Activated T-cell treated with anti-CD3 and anti-CD28 coated beads, Interleukin-2, amount 50 U/mL, for 24 hours (primary cell): ENCODE measurements at regions not wholly inside any gene's neighbourhood (a gene's known extent, or its start where the extent isn't known, plus 50 kb on each side); places are given as distances from the start of the nearest gene placed in this dataset.
"Not testable (repeated sequence)": the region's sequence is repeated elsewhere in the genome, so short reads cannot be mapped to it uniquely, and the experiment has no call there.

ENCODE experiments used
- DNase-seq: peaks from one replicate; pipeline ENCODE4 v3.0.0-alpha.2; 2020
- H3K27ac Mint-ChIP-seq: 2 replicates; pipeline ENCODE4 v1.8.0; 2020; ENCODE audit warnings: mild to moderate bottlenecking, mixed read lengths
- H3K27me3 Mint-ChIP-seq: 2 replicates; pipeline ENCODE4 v1.8.0; 2020; ENCODE audit warnings: mixed read lengths
- H3K36me3 Mint-ChIP-seq: 2 replicates; pipeline ENCODE4 v1.8.0; 2020; ENCODE audit warnings: low read depth, mixed read lengths
- H3K4me1 Mint-ChIP-seq: 2 replicates; pipeline ENCODE4 v1.8.0; 2020; ENCODE audit warnings: low read depth, mixed read lengths
- H3K4me3 Mint-ChIP-seq: 2 replicates; pipeline ENCODE4 v1.8.0; 2020; ENCODE audit warnings: mild to moderate bottlenecking, moderate library complexity, mixed read lengths
- H3K9me3 Mint-ChIP-seq: 2 replicates; pipeline ENCODE4 v1.8.0; 2020; ENCODE audit warnings: mixed read lengths

DNA sequence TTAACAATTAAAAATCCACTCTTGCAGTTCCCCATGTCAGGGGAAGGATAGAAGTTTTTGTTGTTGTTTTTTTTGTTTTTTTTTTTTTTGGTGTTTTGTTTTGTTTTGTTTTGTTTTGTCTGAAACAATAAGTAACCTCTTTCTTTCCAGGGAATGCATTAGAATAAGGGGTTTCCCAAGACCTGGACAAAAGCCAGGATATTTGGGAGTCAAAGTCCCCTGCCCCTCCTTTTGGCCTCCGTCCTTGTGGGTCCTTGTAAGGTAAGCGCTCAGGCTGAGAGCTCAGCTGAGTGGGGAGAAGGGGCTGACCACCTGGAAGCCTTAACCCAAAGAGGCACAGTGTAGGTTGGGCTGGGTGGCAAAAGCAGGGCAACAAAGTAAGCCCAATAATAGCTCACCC is 515.4 kb downstream of the SOX6 start:
- Mint-ChIP-seq H3K27me3 (peaks cover 2% of the 10 kb centered on the region), H3K4me3 (no peak overlapping the region), H3K27ac (no peak overlapping the region), H3K36me3 (no peaks in the 10 kb centered on the region), H3K4me1 (no peaks in the 10 kb centered on the region), H3K9me3 (no peaks in the 10 kb centered on the region)
- DNase-seq = no peak

- Mint-ChIP-seq H3K4me3 (no peak overlapping the region), H3K36me3 (no peaks in the 10 kb centered on the region), H3K27ac (no peak overlapping the region), H3K27me3 (peaks cover 2% of the 10 kb centered on the region), H3K9me3 (no peaks in the 10 kb centered on the region), H3K4me1 (no peaks in the 10 kb centered on the region)
- no peak for DNase-seq
Observed at GRCh38 chr11:15841931-15842740, 514.2 kb downstream of the SOX6 start.

GRCh38 chr11:15843309-15843872 is 513.0 kb downstream of the SOX6 start:
- Mint-ChIP-seq H3K4me3 (no peak overlapping the region), H3K9me3 (no peaks in the 10 kb centered on the region)

DNA sequence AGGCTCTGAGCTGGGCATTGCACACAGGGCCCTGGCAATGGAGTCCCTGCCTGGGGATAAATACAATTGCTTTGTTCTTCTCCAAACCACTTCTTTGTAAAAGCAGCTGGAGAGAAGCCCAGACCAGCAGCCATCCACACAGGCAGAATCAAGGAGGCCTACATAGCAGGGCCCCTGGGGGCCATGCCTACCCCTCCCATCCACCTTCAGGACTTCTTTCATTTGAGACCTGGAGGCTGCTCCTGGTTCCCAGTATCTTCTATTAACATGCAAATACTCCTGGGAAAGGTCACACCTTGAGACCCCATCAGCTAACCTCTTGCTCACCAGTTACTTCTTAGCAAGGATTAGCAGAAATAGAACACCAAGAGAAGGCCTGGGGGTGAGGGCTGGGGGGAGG is 511.1 kb downstream of the SOX6 start:
- Mint-ChIP-seq H3K4me3 (no peak overlapping the region), H3K27ac (no peak overlapping the region), H3K9me3 (no peaks in the 10 kb centered on the region), H3K36me3 (no peaks in the 10 kb centered on the region), H3K27me3 (no peaks in the 10 kb centered on the region), H3K4me1 (no peaks in the 10 kb centered on the region)
- no peak for DNase-seq

More at GRCh38 chr11:15843309-15843872, 513.0 kb downstream of the SOX6 start:
- Mint-ChIP-seq H3K27me3 (peaks cover 2% of the 10 kb centered on the region), H3K4me1 (no peaks in the 10 kb centered on the region), H3K36me3 (no peaks in the 10 kb centered on the region), H3K27ac (no peak overlapping the region)
- DNase-seq = no peak

GRCh38 chr11:15848631-15849168 is 507.6 kb downstream of the SOX6 start:
- Mint-ChIP-seq H3K27me3 (peaks cover 3% of the 10 kb centered on the region), H3K9me3 (no peaks in the 10 kb centered on the region), H3K36me3 (no peaks in the 10 kb centered on the region), H3K27ac (no peak overlapping the region), H3K4me1 (no peaks in the 10 kb centered on the region), H3K4me3 (no peak overlapping the region)
- DNase-seq = no peak

GRCh38 chr11:15849257-15849656 is 507.1 kb downstream of the SOX6 start:
- H3K9me3 Mint-ChIP-seq = no peaks in the 10 kb centered on the region
- H3K27me3 Mint-ChIP-seq = peaks cover 3% of the 10 kb centered on the region
- H3K27ac Mint-ChIP-seq = no peak overlapping the region
- no peaks in the 10 kb centered on the region for H3K36me3 Mint-ChIP-seq
- H3K4me3 Mint-ChIP-seq = no peak overlapping the region
- no peaks in the 10 kb centered on the region for H3K4me1 Mint-ChIP-seq
- DNase-seq = no peak

GRCh38 chr11:15850335-15850734 is 506.0 kb downstream of the SOX6 start:
- not testable (repeated sequence) for H3K9me3 Mint-ChIP-seq, H3K27me3 Mint-ChIP-seq, H3K4me1 Mint-ChIP-seq

GRCh38 chr11:15851051-15851498 is 505.3 kb downstream of the SOX6 start:
- Mint-ChIP-seq H3K9me3 (no peaks in the 10 kb centered on the region), H3K27ac (no peak overlapping the region), H3K27me3 (peaks cover 3% of the 10 kb centered on the region), H3K4me3 (no peak overlapping the region), H3K4me1 (no peaks in the 10 kb centered on the region), H3K36me3 (no peaks in the 10 kb centered on the region)
- DNase-seq = no peak

More at GRCh38 chr11:15850335-15850734, 506.0 kb downstream of the SOX6 start:
- H3K36me3 Mint-ChIP-seq, H3K27ac Mint-ChIP-seq, H3K4me3 Mint-ChIP-seq, DNase-seq: not testable (repeated sequence)

GRCh38 chr11:15852179-15852578 is 504.2 kb downstream of the SOX6 start:
- no peaks in the 10 kb centered on the region for H3K4me1 Mint-ChIP-seq
- no peak overlapping the region for H3K27ac Mint-ChIP-seq
- H3K4me3 Mint-ChIP-seq = no peak overlapping the region
- H3K9me3 Mint-ChIP-seq = no peaks in the 10 kb centered on the region
- peaks cover 3% of the 10 kb centered on the region for H3K27me3 Mint-ChIP-seq
- H3K36me3 Mint-ChIP-seq = no peaks in the 10 kb centered on the region
- DNase-seq = no peak

DNA sequence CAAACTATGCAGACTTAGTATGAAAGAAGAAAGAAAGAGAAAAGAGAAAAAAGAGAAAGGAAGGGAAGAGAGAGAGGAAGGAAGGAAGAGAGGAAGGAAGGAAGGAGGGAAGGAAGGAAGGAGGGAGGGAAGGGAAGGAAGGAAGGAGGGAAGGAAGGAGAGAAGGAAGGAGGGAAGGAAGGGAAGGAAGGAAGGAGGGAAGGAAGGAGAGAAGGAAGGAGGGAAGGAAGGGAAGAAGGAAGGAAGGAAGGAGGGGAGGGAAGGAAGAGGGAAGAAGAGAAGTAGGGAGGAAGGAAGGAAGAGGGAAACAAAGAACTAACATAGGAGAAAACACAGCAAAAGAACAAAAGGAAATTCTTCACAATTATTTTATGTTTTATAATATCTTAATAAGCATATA is 502.1 kb downstream of the SOX6 start:
- Mint-ChIP-seq H3K27me3 (peaks cover 3% of the 10 kb centered on the region), H3K36me3 (no peaks in the 10 kb centered on the region), H3K9me3 (no peaks in the 10 kb centered on the region), H3K4me1 (no peaks in the 10 kb centered on the region), H3K4me3 (no peak overlapping the region), H3K27ac (no peak overlapping the region)
- no peak for DNase-seq

DNA sequence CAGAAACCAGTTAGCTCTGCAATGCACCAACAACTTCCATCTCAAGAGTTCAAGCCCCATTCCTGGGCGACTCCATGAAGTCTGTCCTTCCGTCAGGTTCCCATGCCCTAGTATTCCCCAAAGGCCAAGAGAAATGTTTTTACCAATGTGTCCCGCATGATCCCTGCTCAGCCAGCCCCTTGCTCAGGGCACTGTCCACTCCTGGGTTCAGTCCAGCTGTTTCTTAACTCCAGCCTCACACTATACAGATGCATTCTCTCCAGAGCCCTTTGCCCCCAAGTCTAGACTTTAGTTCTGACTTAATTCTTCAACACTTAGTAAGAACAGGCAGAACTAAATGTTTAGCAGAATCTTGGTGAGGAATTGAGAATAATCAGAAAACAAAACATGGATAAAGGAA is 497.5 kb downstream of the SOX6 start:
- Mint-ChIP-seq H3K27ac (no peak overlapping the region), H3K4me3 (no peak overlapping the region), H3K27me3 (no peaks in the 10 kb centered on the region), H3K4me1 (no peaks in the 10 kb centered on the region), H3K36me3 (no peaks in the 10 kb centered on the region), H3K9me3 (peaks cover 5% of the 10 kb centered on the region)
- no peak for DNase-seq

DNA sequence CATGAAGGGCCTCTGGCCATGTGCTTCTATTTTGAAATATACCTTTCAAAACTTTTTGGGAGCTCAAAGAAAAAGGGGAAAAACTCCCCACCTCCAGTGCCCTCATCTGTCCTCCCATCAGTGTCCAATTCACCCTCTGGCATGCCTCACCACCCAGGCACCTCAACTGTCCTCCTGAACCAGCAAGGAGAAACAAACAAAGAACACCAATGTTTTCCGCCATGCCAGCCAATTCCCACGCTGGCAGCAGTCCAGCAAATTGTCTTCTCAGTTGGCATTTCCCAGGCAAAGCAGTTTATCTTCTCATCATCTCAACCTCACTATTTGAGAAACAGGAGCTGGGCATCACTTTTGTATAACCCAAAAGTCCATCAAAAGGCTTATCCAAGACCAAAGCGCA is 496.9 kb downstream of the SOX6 start:
- no peaks in the 10 kb centered on the region for H3K36me3 Mint-ChIP-seq
- peaks cover 5% of the 10 kb centered on the region for H3K9me3 Mint-ChIP-seq
- no peaks in the 10 kb centered on the region for H3K4me1 Mint-ChIP-seq
- H3K27me3 Mint-ChIP-seq = no peaks in the 10 kb centered on the region
- no peak for DNase-seq
- H3K4me3 Mint-ChIP-seq = no peak overlapping the region
- H3K27ac Mint-ChIP-seq = no peak overlapping the region

DNA sequence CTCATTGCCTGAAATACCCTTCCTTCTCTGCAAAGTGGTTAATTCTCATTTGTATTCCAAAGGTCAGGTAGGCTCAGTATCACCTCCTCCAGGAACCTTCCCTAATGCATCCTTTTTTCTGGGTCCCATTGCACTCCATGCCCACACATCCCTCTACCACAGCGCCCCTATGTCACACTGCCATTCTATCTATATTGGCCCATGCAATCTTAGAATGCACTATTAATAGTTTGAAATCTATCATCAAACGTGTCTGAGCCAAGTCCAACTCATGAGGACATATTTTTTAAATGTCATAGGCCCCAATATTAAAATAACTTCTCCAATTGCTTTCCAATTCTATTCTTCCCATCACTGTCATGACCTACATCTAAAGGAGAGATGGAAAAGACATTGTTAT is 495.1 kb downstream of the SOX6 start:
- Mint-ChIP-seq H3K4me1 (no peaks in the 10 kb centered on the region), H3K27me3 (no peaks in the 10 kb centered on the region), H3K9me3 (peaks cover 5% of the 10 kb centered on the region), H3K36me3 (no peaks in the 10 kb centered on the region), H3K27ac (no peak overlapping the region), H3K4me3 (no peak overlapping the region)
- DNase-seq = no peak

DNA sequence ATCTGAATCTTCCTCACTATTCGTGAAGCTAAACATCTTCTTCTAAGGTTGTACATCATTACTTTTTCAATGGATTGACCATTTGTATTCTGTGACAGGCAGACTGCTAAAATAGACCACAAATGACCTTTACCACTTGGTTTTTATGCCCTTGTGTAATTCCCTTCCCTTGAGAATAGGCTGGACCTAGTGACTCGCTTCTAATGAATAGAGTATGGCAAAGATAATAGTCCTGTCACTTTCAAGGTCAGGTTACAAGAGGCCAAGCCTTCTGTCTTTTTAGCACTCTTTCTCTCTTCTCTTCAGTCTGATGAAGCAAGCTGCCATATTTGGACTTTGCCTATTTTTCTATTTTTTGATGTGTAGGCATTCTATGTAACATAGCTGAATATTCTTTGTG is 492.9 kb downstream of the SOX6 start:
- H3K4me3 Mint-ChIP-seq = no peak overlapping the region
- no peaks in the 10 kb centered on the region for H3K4me1 Mint-ChIP-seq
- no peaks in the 10 kb centered on the region for H3K27me3 Mint-ChIP-seq
- DNase-seq = no peak
- no peaks in the 10 kb centered on the region for H3K36me3 Mint-ChIP-seq
- no peak overlapping the region for H3K27ac Mint-ChIP-seq
- peaks cover 5% of the 10 kb centered on the region for H3K9me3 Mint-ChIP-seq
